IPS-15b (cell line): ENCODE measurements at regions not wholly inside any gene's neighbourhood (a gene's known extent, or its start where the extent isn't known, plus 50 kb on each side); places are given as distances from the start of the nearest gene placed in this dataset.
"Not testable (repeated sequence)": the region's sequence is repeated elsewhere in the genome, so short reads cannot be mapped to it uniquely, and the experiment has no call there.

Experiments
- H3K27me3 ChIP-seq: one replicate; pipeline ENCODE4 v1.6.1; 2013; ENCODE audit warnings: low read length; ENCODE audit not compliant: control insufficient read depth, insufficient read depth
- H3K36me3 ChIP-seq: one replicate; pipeline ENCODE4 v1.6.1; 2013; ENCODE audit warnings: low read length; ENCODE audit not compliant: control insufficient read depth, insufficient read depth
- H3K4me1 ChIP-seq: one replicate; pipeline ENCODE4 v1.6.1; 2013; ENCODE audit warnings: mild to moderate bottlenecking, low read length; ENCODE audit not compliant: control insufficient read depth, insufficient read depth
- H3K4me3 ChIP-seq: one replicate; pipeline ENCODE4 v1.5.1; 2013; ENCODE audit warnings: low read depth, low read length
- H3K9ac ChIP-seq: one replicate; pipeline ENCODE4 v1.6.1; 2013; ENCODE audit warnings: low read depth, mild to moderate bottlenecking, low read length
- H3K9me3 ChIP-seq: one replicate; pipeline ENCODE4 v1.6.1; 2013; ENCODE audit warnings: mild to moderate bottlenecking, low read length; ENCODE audit not compliant: control insufficient read depth, insufficient read depth

DNA sequence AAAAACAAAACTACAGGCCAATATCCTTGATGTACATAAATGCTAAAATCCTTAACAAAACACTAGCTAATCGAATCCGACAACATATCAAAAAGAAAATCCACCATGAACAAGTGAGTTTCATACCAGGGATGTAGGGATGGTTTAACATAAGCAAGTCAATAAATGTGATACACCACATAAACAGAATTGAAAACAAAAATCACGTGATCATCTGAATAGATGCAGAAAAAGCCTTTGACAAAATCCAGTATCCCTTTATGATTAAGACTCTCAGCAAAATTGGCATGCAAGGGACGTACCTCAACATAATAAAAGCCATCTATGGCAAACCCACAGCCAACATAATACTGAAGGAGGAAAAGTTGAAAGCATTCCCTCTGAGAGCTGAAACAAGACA is 466.1 kb downstream of the BRINP3 start:
- H3K4me1 ChIP-seq, result no peaks in the 10 kb centered on the region
- no peaks in the 10 kb centered on the region for H3K36me3 ChIP-seq
- H3K9ac ChIP-seq, result no peak overlapping the region
- H3K4me3 ChIP-seq, result no peak overlapping the region
- H3K9me3 ChIP-seq, result no peaks in the 10 kb centered on the region
- H3K27me3 ChIP-seq, result no peaks in the 10 kb centered on the region

GRCh38 chr1:190019151-190019550 is 458.5 kb downstream of the BRINP3 start:
- not testable (repeated sequence) for H3K9me3 ChIP-seq, H3K9ac ChIP-seq, H3K4me1 ChIP-seq, H3K27me3 ChIP-seq, H3K36me3 ChIP-seq, H3K4me3 ChIP-seq

GRCh38 chr1:190019717-190020116 is 457.9 kb downstream of the BRINP3 start:
- H3K4me3 ChIP-seq, result no peak overlapping the region
- no peaks in the 10 kb centered on the region for H3K36me3 ChIP-seq
- no peak overlapping the region for H3K9ac ChIP-seq
- H3K4me1 ChIP-seq, result no peaks in the 10 kb centered on the region
- H3K27me3 ChIP-seq, result no peaks in the 10 kb centered on the region
- no peaks in the 10 kb centered on the region for H3K9me3 ChIP-seq

- Histone ChIP-seq H3K4me3 (no peak overlapping the region), H3K36me3 (no peaks in the 10 kb centered on the region), H3K9me3 (no peaks in the 10 kb centered on the region), H3K27me3 (no peaks in the 10 kb centered on the region), H3K9ac (no peak overlapping the region), H3K4me1 (no peaks in the 10 kb centered on the region)
Observed at GRCh38 chr1:190022709-190023108, 455.0 kb downstream of the BRINP3 start.

GRCh38 chr1:190029441-190029840 is 448.2 kb downstream of the BRINP3 start:
- no peaks in the 10 kb centered on the region for H3K4me1 ChIP-seq
- no peaks in the 10 kb centered on the region for H3K9me3 ChIP-seq
- no peaks in the 10 kb centered on the region for H3K36me3 ChIP-seq
- no peaks in the 10 kb centered on the region for H3K27me3 ChIP-seq
- H3K9ac ChIP-seq, result no peak overlapping the region
- no peak overlapping the region for H3K4me3 ChIP-seq

DNA sequence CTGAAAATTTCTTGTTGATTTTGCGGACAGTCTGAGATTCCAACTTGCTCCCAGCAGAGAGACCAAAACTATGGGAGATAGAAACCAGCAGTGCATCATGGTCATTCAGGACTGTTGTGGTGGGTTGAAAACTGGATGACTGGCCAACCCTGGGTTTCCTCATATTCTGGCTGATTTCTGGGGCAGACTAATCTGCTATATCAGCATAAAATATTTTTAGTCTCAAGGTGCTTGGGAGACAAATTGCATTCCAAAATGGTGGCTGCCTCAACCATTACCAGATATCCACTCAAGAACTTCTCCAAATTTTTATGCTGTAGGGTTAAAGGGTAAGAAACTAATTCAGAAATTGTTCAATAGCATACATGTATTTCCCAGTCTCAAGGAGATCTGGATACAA is 434.0 kb downstream of the BRINP3 start:
- no peaks in the 10 kb centered on the region for H3K4me1 ChIP-seq
- no peak overlapping the region for H3K9ac ChIP-seq
- H3K4me3 ChIP-seq, result no peak overlapping the region
- no peaks in the 10 kb centered on the region for H3K9me3 ChIP-seq
- no peaks in the 10 kb centered on the region for H3K27me3 ChIP-seq
- no peaks in the 10 kb centered on the region for H3K36me3 ChIP-seq

GRCh38 chr1:190046231-190046630 is 431.4 kb downstream of the BRINP3 start:
- H3K9ac ChIP-seq, result no peak overlapping the region
- H3K27me3 ChIP-seq, result no peaks in the 10 kb centered on the region
- no peaks in the 10 kb centered on the region for H3K9me3 ChIP-seq
- H3K4me1 ChIP-seq, result no peaks in the 10 kb centered on the region
- H3K36me3 ChIP-seq, result no peaks in the 10 kb centered on the region
- H3K4me3 ChIP-seq, result no peak overlapping the region
